ENCODE measurements at regions not wholly inside any gene's neighbourhood (a gene's known extent, or its start where the extent isn't known, plus 50 kb on each side); places are given as distances from the start of the nearest gene placed in this dataset.

- DNase-seq (ENCODE audit: low read depth in 3 of 3) = no peak
Observed at GRCh38 chr10:130618647-130619046, 482.5 kb downstream of the GLRX3 start.

- DNase-seq (ENCODE audit: low read depth in 3 of 3) = no peak
Observed at GRCh38 chr10:130621231-130621775, 485.1 kb downstream of the GLRX3 start.

- no peak for DNase-seq (ENCODE audit: low read depth in 3 of 3)
Observed at GRCh38 chr10:130623680-130624267, 487.6 kb downstream of the GLRX3 start.

GRCh38 chr10:130627346-130628045 lies 491.3 kb downstream of the GLRX3 start:
- DNase-seq (ENCODE audit: low read depth in 3 of 3) = no peak

DNA sequence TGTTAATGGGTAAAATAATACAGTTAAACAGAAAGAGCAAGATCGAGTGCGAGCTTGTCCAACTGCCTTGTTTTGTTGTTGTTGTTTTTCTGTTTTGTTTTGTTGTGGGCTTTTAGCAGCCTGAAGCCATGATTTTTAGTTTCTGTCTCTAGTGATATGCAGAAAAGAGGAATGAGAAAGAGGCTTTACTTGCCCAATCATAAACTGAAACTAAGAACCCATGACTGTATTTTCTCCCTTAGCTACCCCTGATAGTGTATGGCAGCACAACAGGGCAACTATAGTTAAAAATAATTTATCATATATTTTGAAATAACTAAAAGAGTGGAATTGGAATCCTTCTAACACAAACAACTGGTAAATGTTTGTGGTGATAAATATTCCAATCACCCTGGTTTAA lies 493.9 kb downstream of the GLRX3 start:
- DNase-seq (ENCODE audit: low read depth in 3 of 3) = no peak

DNA sequence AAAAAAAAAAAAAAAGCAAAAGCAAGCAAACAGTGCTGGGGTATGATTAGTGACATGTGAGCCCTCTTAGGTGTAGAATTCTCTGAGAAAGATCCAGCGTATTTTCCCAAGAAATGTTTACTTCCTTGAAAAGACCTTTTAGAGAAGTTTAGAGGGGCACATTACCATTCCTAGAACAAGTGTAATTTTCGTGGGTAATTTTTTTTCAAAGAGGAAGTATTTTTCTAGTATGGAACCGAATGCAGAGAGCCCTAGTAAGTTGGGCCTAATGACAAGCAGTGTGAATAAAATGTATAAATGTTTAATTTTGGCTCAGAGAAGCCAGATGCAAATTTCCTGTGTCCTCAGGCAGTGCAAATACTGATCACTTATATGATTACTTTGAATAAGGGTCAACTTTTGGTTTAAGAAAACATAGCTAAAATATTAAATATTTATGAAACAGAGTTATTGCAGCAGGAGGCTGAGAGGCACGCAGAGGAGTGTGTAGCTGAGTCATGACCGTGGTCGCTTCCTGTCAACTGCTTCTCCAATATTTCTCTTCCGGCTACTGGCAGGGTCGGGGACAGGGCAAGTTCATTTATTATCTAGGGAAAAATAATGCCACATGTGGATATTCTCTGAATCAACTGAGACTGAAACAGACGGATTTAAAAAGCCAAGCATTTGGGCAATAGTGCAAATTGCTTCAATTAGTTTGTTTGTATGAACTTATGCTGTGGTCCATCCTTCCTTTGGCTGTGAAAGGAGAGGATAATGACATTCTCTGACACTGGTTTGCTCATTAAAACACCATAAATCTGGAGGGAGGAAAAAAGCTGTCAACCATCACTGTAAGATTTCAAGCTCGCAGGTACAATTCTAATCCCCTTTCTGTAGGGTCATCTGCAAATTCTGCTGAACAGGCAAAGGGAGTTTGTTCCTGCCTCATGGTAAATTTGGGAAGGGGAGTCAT lies 495.2 kb downstream of the GLRX3 start:
- DNase-seq (ENCODE audit: low read depth in 3 of 3) = no peak

GRCh38 chr10:130634816-130635215 lies 498.6 kb downstream of the GLRX3 start:
- no peak for DNase-seq (ENCODE audit: low read depth in 3 of 3)

DNA sequence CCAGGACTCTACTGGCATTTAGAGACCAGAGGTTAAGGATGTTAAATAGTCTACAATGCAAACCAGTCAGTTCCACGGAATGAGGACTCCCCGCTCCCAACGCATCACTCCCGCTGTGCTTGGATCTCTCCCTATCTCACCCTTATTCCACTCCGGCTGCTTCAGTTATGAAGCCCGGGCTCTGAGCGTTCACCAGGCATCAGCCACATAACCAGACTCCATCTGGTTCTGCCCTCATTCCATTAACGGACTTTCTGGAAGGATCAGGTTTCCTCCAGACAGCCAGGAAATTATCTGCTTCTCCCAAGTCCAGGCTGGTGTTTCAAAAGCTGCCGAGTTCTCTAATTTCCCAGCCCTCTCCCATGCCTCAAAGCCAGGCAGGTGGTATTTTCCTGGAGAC lies 499.3 kb downstream of the GLRX3 start:
- no peak for DNase-seq (ENCODE audit: low read depth in 3 of 3)

DNA sequence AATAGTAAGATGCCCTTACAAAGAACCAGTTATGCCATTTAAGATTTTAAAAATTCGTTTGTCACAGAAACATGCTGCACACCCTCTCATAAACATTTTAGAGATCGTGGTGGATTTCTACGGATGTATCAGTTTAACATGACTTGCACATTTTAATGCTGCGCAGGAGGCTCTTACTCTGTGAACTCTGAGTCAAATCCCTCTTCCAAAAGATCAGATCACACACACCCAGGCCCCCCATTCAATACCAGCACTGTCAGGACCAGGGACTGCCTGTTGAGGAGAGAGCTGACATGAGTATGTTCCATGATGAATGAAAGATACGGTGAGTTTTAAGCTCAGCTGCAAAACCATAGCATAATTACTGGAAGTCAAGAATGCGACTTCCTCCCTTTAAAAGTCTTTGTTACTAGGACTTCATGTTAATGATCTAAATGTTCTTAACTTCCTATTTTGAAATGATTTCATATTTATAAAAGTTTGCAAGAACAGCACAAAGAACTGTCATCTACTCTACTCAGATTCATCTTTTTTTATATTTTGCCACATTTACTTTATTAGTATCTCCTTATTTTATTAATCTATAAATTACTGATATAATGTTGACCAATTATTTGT lies 500.2 kb downstream of the GLRX3 start:
- no peak for DNase-seq (ENCODE audit: low read depth in 3 of 3)

- DNase-seq (ENCODE audit: low read depth in 3 of 3) = no peak
Observed at GRCh38 chr10:130637089-130637676, 501.0 kb downstream of the GLRX3 start.

- DNase-seq (ENCODE audit: low read depth in 3 of 3) = no peak
Observed at GRCh38 chr10:130638991-130639390, 502.8 kb downstream of the GLRX3 start.

- DNase-seq (ENCODE audit: low read depth in 3 of 3) = no peak
Observed at GRCh38 chr10:130642926-130643325, 506.7 kb downstream of the GLRX3 start.

- no peak for DNase-seq (ENCODE audit: low read depth in 3 of 3)
Observed at GRCh38 chr10:130647341-130647740, 511.1 kb downstream of the GLRX3 start.

- DNase-seq (ENCODE audit: low read depth in 3 of 3) = no peak
Observed at GRCh38 chr10:130648807-130649206, 512.6 kb downstream of the GLRX3 start.

- no peak for DNase-seq (ENCODE audit: low read depth in 3 of 3)
Observed at GRCh38 chr10:130652544-130652943, 516.4 kb downstream of the GLRX3 start.

DNA sequence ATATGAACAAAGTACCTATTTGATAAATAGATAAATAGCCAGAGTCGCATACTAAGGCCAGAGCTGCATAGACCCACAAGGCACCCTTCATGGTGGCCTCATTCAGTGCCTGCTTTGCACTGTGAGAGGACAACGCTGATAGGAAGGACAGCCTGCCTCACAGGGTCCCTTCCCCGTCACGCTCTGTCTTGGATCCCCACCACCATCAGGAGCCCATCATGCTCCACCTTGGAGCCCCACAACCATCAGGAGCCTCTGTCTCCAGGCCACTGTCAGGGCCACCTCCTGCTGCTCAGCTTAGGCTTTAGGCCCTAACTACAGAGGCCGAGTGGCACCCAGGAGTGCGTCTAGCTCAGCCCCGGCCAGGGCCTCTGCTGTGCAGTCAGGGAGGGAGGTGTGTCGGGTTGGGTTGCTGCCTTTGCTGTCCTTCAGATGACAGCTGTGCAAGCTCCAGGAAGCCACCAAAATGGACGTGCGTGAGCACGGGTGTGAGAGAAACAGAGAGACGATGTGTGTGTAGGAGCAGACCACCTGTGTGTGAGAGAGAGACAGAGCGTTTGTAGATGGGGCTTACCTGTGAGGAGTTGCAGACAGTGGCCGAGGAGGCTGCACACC lies 516.9 kb downstream of the GLRX3 start:
- DNase-seq (ENCODE audit: low read depth in 3 of 3) = no peak

GRCh38 chr10:130654726-130655125 lies 518.5 kb downstream of the GLRX3 start:
- DNase-seq (ENCODE audit: low read depth in 3 of 3) = no peak

- no peak for DNase-seq (ENCODE audit: low read depth in 3 of 3)
Observed at GRCh38 chr10:130655313-130656186, 519.4 kb downstream of the GLRX3 start.

GRCh38 chr10:130656187-130656575 lies 520.0 kb downstream of the GLRX3 start:
- DNase-seq (ENCODE audit: low read depth in 3 of 3) = no peak

- no peak for DNase-seq (ENCODE audit: low read depth in 3 of 3)
Observed at GRCh38 chr10:130656582-130657133, 520.5 kb downstream of the GLRX3 start.

Measured in stimulated activated CD4-positive, alpha-beta T cell treated with anti-CD3 and anti-CD28 coated beads, TNF-alpha, amount 100 ng/mL, for 48 hours (primary cell).